GM23338 (cell line): ENCODE measurements at regions not wholly inside any gene's neighbourhood (a gene's known extent, or its start where the extent isn't known, plus 50 kb on each side); places are given as distances from the start of the nearest gene placed in this dataset.

Experiments used
- POLR2AphosphoS5 ChIP-seq: IDR thresholded peaks from 2 replicates; pipeline ENCODE4 v1.6.1; 2016; ENCODE audit warnings: antibody characterized with exemption, low read depth
- ZNF331 ChIP-seq: fragments of 250-450 bp; sonication (Bioruptor Pico); IDR thresholded peaks from 2 replicates; pipeline ENCODE4 v1.5.0; 2020; ENCODE audit warnings: low read depth, mild to moderate bottlenecking, moderate library complexity
- TF ChIP-seq, protein P1 (sequence below), 2 experiments: fragments of 200-600 bp in 1 of 2; sonication (generic) in 1 of 2; conservative IDR thresholded peaks; 2 replicates each; pipeline versions ENCODE4 v1.5.1 to v1.6.1; 2016 to 2017; ENCODE audit warnings: antibody characterized with exemption in 2 of 2, low read depth in 2 of 2, mild to moderate bottlenecking in 2 of 2, moderate library complexity in 1 of 2
- TF ChIP-seq, protein P2 (sequence below): IDR thresholded peaks from one replicate; pipeline ENCODE4 v1.6.1; 2018; ENCODE audit warnings: antibody characterized with exemption; ENCODE audit not compliant: unreplicated experiment

DNA sequence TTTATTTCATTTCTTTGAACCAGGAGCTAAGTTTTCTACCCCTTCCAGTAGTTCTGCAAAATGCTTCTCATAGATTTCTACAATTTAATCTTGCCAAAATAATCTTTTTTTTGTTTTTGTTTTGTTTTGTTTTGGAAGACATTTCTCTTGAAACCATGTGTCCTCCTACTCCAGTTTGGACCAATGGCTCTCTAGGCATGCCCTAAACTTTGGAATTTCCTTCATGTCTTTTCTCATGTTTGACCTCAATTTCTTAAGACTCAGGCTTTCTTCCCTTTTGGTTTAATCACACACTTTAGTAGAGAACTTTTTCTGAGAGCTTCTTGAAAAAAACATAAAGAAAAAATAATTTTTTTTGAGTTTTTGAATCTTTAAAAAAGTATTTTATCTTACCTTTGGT lies 173.8 kb downstream of the GJA1 start:
- TF ChIP-seq, protein P1, sequence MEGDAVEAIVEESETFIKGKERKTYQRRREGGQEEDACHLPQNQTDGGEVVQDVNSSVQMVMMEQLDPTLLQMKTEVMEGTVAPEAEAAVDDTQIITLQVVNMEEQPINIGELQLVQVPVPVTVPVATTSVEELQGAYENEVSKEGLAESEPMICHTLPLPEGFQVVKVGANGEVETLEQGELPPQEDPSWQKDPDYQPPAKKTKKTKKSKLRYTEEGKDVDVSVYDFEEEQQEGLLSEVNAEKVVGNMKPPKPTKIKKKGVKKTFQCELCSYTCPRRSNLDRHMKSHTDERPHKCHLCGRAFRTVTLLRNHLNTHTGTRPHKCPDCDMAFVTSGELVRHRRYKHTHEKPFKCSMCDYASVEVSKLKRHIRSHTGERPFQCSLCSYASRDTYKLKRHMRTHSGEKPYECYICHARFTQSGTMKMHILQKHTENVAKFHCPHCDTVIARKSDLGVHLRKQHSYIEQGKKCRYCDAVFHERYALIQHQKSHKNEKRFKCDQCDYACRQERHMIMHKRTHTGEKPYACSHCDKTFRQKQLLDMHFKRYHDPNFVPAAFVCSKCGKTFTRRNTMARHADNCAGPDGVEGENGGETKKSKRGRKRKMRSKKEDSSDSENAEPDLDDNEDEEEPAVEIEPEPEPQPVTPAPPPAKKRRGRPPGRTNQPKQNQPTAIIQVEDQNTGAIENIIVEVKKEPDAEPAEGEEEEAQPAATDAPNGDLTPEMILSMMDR (conservative IDR thresholded peaks at IDR 0.05; ENCODE audit: low read depth in 2 of 2) = no peak
- TF ChIP-seq POLR2AphosphoS5 = no peak
- TF ChIP-seq, protein P2, sequence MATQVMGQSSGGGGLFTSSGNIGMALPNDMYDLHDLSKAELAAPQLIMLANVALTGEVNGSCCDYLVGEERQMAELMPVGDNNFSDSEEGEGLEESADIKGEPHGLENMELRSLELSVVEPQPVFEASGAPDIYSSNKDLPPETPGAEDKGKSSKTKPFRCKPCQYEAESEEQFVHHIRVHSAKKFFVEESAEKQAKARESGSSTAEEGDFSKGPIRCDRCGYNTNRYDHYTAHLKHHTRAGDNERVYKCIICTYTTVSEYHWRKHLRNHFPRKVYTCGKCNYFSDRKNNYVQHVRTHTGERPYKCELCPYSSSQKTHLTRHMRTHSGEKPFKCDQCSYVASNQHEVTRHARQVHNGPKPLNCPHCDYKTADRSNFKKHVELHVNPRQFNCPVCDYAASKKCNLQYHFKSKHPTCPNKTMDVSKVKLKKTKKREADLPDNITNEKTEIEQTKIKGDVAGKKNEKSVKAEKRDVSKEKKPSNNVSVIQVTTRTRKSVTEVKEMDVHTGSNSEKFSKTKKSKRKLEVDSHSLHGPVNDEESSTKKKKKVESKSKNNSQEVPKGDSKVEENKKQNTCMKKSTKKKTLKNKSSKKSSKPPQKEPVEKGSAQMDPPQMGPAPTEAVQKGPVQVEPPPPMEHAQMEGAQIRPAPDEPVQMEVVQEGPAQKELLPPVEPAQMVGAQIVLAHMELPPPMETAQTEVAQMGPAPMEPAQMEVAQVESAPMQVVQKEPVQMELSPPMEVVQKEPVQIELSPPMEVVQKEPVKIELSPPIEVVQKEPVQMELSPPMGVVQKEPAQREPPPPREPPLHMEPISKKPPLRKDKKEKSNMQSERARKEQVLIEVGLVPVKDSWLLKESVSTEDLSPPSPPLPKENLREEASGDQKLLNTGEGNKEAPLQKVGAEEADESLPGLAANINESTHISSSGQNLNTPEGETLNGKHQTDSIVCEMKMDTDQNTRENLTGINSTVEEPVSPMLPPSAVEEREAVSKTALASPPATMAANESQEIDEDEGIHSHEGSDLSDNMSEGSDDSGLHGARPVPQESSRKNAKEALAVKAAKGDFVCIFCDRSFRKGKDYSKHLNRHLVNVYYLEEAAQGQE = no peak
- no peak for TF ChIP-seq ZNF331 (CRISPR knock-in tag)
